Thyroid gland (tissue), 4 donors: ENCODE measurements at regions not wholly inside any gene's neighbourhood (a gene's known extent, or its start where the extent isn't known, plus 50 kb on each side); places are given as distances from the start of the nearest gene placed in this dataset.

Source experiments
- POLR2A ChIP-seq, 2 donors: fragments of 450-650 bp; IDR thresholded peaks; one replicate each; pipeline ENCODE4 v1.6.1; 2017; ENCODE audit warnings: antibody characterized with exemption in 2 of 2, mild to moderate bottlenecking in 2 of 2, moderate library complexity in 1 of 2
- TF ChIP-seq, protein P1 (sequence below), 6 experiments: fragments of 200-600 bp in 3 of 6; fragments of 450-650 bp in 3 of 6; sonication (generic) in 3 of 6; IDR thresholded peaks; one replicate each; pipeline ENCODE4 v1.5.1; 2016 to 2019; ENCODE audit warnings: antibody characterized with exemption in 6 of 6, mild to moderate bottlenecking in 2 of 6, inconsistent platforms in 1 of 6, moderate library complexity in 1 of 6

GRCh38 chr10:56466005-56466404 lies 104.9 kb upstream of the ZWINT start:
- TF ChIP-seq, protein P1, sequence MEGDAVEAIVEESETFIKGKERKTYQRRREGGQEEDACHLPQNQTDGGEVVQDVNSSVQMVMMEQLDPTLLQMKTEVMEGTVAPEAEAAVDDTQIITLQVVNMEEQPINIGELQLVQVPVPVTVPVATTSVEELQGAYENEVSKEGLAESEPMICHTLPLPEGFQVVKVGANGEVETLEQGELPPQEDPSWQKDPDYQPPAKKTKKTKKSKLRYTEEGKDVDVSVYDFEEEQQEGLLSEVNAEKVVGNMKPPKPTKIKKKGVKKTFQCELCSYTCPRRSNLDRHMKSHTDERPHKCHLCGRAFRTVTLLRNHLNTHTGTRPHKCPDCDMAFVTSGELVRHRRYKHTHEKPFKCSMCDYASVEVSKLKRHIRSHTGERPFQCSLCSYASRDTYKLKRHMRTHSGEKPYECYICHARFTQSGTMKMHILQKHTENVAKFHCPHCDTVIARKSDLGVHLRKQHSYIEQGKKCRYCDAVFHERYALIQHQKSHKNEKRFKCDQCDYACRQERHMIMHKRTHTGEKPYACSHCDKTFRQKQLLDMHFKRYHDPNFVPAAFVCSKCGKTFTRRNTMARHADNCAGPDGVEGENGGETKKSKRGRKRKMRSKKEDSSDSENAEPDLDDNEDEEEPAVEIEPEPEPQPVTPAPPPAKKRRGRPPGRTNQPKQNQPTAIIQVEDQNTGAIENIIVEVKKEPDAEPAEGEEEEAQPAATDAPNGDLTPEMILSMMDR (IDR thresholded peaks at IDR 0.05) = no peak
- TF ChIP-seq POLR2A (IDR thresholded peaks at IDR 0.05) = no peak
